IPS-20b (cell line): ENCODE measurements at regions not wholly inside any gene's neighbourhood (a gene's known extent, or its start where the extent isn't known, plus 50 kb on each side); places are given as distances from the start of the nearest gene placed in this dataset.

ENCODE experiments used
- H3K27ac ChIP-seq: one replicate; pipeline ENCODE4 v1.5.1; 2013; ENCODE audit warnings: low read length
- H3K27me3 ChIP-seq: 2 replicates; pipeline ENCODE4 v1.6.1; 2013; ENCODE audit warnings: mild to moderate bottlenecking, low read length, inconsistent platforms; ENCODE audit not compliant: insufficient read depth
- H3K36me3 ChIP-seq: 2 replicates; pipeline ENCODE4 v1.6.1; 2013; ENCODE audit warnings: low read depth, mild to moderate bottlenecking, inconsistent platforms, low read length, moderate library complexity; ENCODE audit not compliant: insufficient read depth
- H3K4me1 ChIP-seq: 2 replicates; pipeline ENCODE4 v1.6.1; 2013; ENCODE audit warnings: mild to moderate bottlenecking, control low read depth, inconsistent platforms, low read length, moderate library complexity; ENCODE audit not compliant: insufficient read depth
- H3K4me3 ChIP-seq: 2 replicates; pipeline ENCODE4 v1.5.1; 2013; ENCODE audit warnings: mild to moderate bottlenecking, low read length, inconsistent platforms
- H3K9ac ChIP-seq: 2 replicates; pipeline ENCODE4 v1.6.1; 2013; ENCODE audit warnings: low read depth, mild to moderate bottlenecking, inconsistent platforms, low read length, moderate library complexity
- H3K9me3 ChIP-seq: 2 replicates; pipeline ENCODE4 v1.6.1; 2013; ENCODE audit warnings: mild to moderate bottlenecking, low read depth, low read length, inconsistent platforms; ENCODE audit not compliant: insufficient read depth

- Histone ChIP-seq H3K4me3 (no peak overlapping the region), H3K9ac (no peak overlapping the region), H3K36me3 (no peaks in the 10 kb centered on the region), H3K27me3 (no peaks in the 10 kb centered on the region), H3K4me1 (no peaks in the 10 kb centered on the region), H3K27ac (no peak overlapping the region), H3K9me3 (no peaks in the 10 kb centered on the region)
Observed at GRCh38 chr2:215750763-215751162, 262.6 kb downstream of the MREG start.

DNA sequence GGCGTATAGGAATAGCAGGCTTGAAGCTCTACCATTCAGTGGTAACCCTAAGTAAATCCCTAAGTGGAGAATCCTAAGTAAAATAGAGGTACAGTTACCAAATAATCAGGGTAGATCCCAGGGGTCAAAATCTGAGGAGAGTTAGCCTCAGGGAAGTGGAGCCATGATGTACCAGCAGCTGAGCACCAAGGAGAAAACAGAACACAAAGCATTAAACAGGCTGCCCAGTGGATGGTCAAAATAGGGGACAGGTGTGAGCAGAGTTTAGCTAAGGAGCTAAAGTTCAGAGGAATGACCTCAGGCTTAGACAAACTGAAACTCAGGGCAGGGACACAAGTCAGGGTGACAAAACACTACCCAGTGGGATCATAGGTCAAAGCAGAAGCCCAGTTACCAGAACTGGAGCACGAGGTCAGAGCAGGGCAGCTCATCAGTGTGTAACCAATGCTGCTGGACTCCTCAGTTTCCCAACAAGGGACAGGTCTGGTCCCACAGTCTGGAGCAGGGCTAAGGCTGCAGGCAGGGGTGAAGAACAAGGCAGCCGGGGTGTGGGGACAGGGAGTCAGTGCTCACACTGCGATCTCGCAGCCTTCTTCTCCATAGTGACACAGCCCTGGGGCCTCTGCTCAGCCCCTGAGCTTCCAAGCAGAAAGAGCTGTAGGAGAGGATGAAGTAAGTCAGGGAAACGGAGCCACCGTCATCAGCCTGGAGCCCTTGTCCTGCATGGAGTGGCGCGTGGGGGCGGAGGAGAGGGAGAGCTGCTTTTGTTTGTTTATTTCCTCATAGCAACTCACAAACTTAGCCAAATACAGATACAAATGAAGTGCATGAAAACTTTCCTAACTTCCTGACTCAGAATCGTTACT is 264.0 kb downstream of the MREG start:
- no peaks in the 10 kb centered on the region for H3K4me1 ChIP-seq
- H3K9me3 ChIP-seq = no peaks in the 10 kb centered on the region
- no peak overlapping the region for H3K4me3 ChIP-seq
- no peaks in the 10 kb centered on the region for H3K36me3 ChIP-seq
- no peak overlapping the region for H3K27ac ChIP-seq
- H3K27me3 ChIP-seq = no peaks in the 10 kb centered on the region
- H3K9ac ChIP-seq = no peak overlapping the region

DNA sequence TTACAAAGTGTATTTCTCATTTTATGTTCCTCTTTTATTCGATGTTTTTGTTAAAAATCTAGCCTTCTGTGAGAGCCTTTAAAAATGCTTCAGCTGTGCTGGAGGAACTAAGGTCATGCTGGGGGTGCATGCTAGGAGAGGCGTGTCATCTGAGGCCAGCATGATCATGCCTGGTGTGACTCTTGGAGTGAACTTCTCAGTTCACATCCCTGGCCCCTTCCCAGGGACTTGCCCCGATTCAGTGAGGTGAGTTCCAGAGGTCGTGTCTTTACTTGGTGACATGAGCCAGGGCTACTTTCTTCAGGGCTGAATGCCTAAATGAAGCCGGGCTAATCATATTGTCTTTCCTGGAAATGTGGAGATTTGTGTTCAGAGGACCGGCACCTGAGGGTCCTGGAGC is 264.9 kb downstream of the MREG start:
- no peaks in the 10 kb centered on the region for H3K9me3 ChIP-seq
- no peak overlapping the region for H3K4me3 ChIP-seq
- H3K27me3 ChIP-seq = no peaks in the 10 kb centered on the region
- H3K27ac ChIP-seq = no peak overlapping the region
- no peaks in the 10 kb centered on the region for H3K4me1 ChIP-seq
- H3K36me3 ChIP-seq = no peaks in the 10 kb centered on the region
- no peak overlapping the region for H3K9ac ChIP-seq

- Histone ChIP-seq H3K4me3 (no peak overlapping the region), H3K27me3 (no peaks in the 10 kb centered on the region), H3K4me1 (no peaks in the 10 kb centered on the region), H3K9ac (no peak overlapping the region), H3K36me3 (no peaks in the 10 kb centered on the region), H3K9me3 (no peaks in the 10 kb centered on the region), H3K27ac (no peak overlapping the region)
Observed at GRCh38 chr2:215746887-215747615, 266.3 kb downstream of the MREG start.

GRCh38 chr2:215746226-215746886 is 267.0 kb downstream of the MREG start:
- no peak overlapping the region for H3K9ac ChIP-seq
- no peak overlapping the region for H3K27ac ChIP-seq
- H3K27me3 ChIP-seq = no peaks in the 10 kb centered on the region
- no peaks in the 10 kb centered on the region for H3K36me3 ChIP-seq
- H3K4me3 ChIP-seq = no peak overlapping the region
- no peaks in the 10 kb centered on the region for H3K9me3 ChIP-seq
- H3K4me1 ChIP-seq = no peaks in the 10 kb centered on the region

- no peaks in the 10 kb centered on the region for H3K27me3 ChIP-seq
- H3K36me3 ChIP-seq = no peaks in the 10 kb centered on the region
- no peak overlapping the region for H3K9ac ChIP-seq
- no peaks in the 10 kb centered on the region for H3K4me1 ChIP-seq
- H3K27ac ChIP-seq = no peak overlapping the region
- H3K4me3 ChIP-seq = no peak overlapping the region
- no peaks in the 10 kb centered on the region for H3K9me3 ChIP-seq
Observed at GRCh38 chr2:215745331-215745730, 268.0 kb downstream of the MREG start.

GRCh38 chr2:215744514-215744913 is 268.8 kb downstream of the MREG start:
- H3K4me1 ChIP-seq = no peaks in the 10 kb centered on the region
- no peak overlapping the region for H3K4me3 ChIP-seq
- no peaks in the 10 kb centered on the region for H3K36me3 ChIP-seq
- H3K27me3 ChIP-seq = no peaks in the 10 kb centered on the region
- H3K9ac ChIP-seq = no peak overlapping the region
- H3K9me3 ChIP-seq = no peaks in the 10 kb centered on the region
- no peak overlapping the region for H3K27ac ChIP-seq

DNA sequence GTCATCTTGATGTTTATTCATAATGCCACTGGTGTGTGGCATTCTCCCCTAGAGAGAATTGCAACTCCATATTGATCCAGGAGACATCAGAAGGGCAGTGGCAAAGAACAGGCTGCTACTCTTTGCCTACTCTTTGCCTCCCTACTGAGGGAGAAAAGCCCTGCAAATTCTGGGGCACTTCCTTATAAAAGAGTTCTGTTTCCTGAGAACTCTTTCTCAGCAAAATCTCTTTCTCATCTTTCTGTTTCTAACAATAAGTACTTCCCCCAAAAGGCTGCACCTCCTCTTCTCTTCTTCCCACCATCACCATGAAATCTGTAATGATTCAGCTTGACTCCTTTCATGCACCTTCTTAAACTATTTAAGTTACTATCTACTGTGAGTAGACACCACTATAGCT is 270.3 kb downstream of the MREG start:
- Histone ChIP-seq H3K9ac (no peak overlapping the region), H3K36me3 (no peaks in the 10 kb centered on the region), H3K9me3 (no peaks in the 10 kb centered on the region), H3K27ac (no peak overlapping the region), H3K4me1 (no peaks in the 10 kb centered on the region), H3K4me3 (no peak overlapping the region), H3K27me3 (no peaks in the 10 kb centered on the region)

DNA sequence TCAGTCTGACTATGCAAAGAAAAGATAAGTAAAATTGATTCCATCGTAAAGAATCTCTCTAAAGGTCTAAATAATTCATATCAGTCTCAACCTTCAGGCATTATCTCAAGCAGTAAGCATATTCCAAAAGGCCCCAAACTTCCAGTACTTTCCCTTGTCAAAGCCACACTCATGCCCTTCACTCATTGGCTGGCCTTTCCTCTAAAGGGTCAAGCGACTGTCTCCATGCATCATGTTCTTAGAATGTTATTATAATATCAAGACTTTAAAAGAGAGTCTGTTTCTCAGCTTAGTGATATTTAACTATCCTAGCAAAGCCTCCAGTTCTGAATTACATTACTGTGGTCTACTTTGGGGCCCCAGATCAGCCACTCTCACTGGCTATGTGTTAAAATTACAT is 271.3 kb downstream of the MREG start:
- H3K36me3 ChIP-seq = no peaks in the 10 kb centered on the region
- H3K9ac ChIP-seq = no peak overlapping the region
- no peak overlapping the region for H3K4me3 ChIP-seq
- H3K27ac ChIP-seq = no peak overlapping the region
- H3K9me3 ChIP-seq = no peaks in the 10 kb centered on the region
- H3K27me3 ChIP-seq = no peaks in the 10 kb centered on the region
- no peaks in the 10 kb centered on the region for H3K4me1 ChIP-seq

- Histone ChIP-seq H3K9me3 (no peaks in the 10 kb centered on the region), H3K27me3 (no peaks in the 10 kb centered on the region), H3K9ac (no peak overlapping the region), H3K27ac (no peak overlapping the region), H3K36me3 (no peaks in the 10 kb centered on the region), H3K4me3 (no peak overlapping the region), H3K4me1 (no peaks in the 10 kb centered on the region)
Observed at GRCh38 chr2:215740071-215740470, 273.3 kb downstream of the MREG start.

DNA sequence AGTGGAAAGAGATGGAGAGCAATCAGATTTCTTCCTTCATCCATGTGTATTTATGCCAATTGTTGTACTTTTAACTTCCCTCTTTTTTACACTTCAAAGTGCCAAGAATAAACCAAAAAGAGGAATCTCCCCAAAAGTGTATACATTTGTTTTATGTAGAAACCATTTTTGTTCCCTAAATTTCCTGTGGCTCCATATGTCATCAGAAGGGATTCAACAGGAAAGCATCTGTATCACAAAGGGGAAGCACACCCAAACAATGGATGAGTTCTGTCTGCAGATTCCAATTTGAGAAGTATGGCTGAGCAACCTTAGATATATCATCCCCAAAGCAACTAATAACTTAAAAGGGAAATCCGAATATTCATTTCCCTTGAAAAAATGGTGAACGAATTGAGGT is 275.0 kb downstream of the MREG start:
- Histone ChIP-seq H3K27me3 (no peaks in the 10 kb centered on the region), H3K4me1 (no peaks in the 10 kb centered on the region), H3K9me3 (no peaks in the 10 kb centered on the region), H3K4me3 (no peak overlapping the region), H3K36me3 (no peaks in the 10 kb centered on the region), H3K9ac (no peak overlapping the region), H3K27ac (no peak overlapping the region)

DNA sequence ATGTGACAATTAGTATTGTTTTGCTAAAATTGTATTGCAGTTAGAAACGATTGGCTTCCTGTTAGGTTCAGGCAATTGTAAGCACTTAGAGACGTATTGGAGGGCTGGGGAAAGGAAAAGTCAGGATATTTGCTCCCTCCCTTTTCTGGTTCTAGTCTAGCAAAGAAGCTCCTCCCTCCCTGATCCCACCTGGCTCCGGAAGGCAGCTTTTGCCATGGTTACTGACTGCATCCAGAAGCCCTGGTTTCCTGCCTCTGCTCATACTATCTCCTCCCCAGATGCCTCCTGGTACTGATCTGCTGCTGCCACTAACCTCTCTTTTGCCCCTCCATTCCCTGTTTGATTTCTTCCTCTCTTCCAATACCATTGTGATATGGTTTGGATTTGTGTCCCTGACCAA is 275.9 kb downstream of the MREG start:
- H3K9me3 ChIP-seq = no peaks in the 10 kb centered on the region
- H3K36me3 ChIP-seq = no peaks in the 10 kb centered on the region
- no peaks in the 10 kb centered on the region for H3K27me3 ChIP-seq
- no peak overlapping the region for H3K4me3 ChIP-seq
- no peak overlapping the region for H3K9ac ChIP-seq
- H3K27ac ChIP-seq = no peak overlapping the region
- no peaks in the 10 kb centered on the region for H3K4me1 ChIP-seq
